GM18499 (cell line): ENCODE measurements at regions not wholly inside any gene's neighbourhood (a gene's known extent, or its start where the extent isn't known, plus 50 kb on each side); places are given as distances from the start of the nearest gene placed in this dataset.

Experiments used
- ATAC-seq: cut with Tn5 transposase; IDR thresholded peaks from one replicate; pipeline ENCODE4 v1.9.1; 2021; ENCODE audit warnings: moderate number of reproducible peaks; ENCODE audit not compliant: insufficient read depth, unreplicated experiment

- no peak for ATAC-seq
Observed at GRCh38 chr18:54765636-54766375, 62.5 kb upstream of the RAB27B start.

GRCh38 chr18:54766634-54767033 lies 61.6 kb upstream of the RAB27B start:
- no peak for ATAC-seq

GRCh38 chr18:54767098-54767497 lies 61.2 kb upstream of the RAB27B start:
- ATAC-seq = no peak

- ATAC-seq = no peak
Observed at GRCh38 chr18:54769526-54770464, 58.5 kb upstream of the RAB27B start.

- no peak for ATAC-seq
Observed at GRCh38 chr18:54772056-54772455, 56.2 kb upstream of the RAB27B start.

GRCh38 chr18:54774423-54774822 lies 53.9 kb upstream of the RAB27B start:
- ATAC-seq = no peak

GRCh38 chr18:54774981-54775665 lies 53.2 kb upstream of the RAB27B start:
- ATAC-seq = no peak

GRCh38 chr18:54775686-54776085 lies 52.6 kb upstream of the RAB27B start:
- ATAC-seq = no peak

GRCh38 chr18:54776282-54776977 lies 51.8 kb upstream of the RAB27B start:
- ATAC-seq = peak; percentile 73

- no peak for ATAC-seq
Observed at GRCh38 chr18:54777118-54777791, 51.0 kb upstream of the RAB27B start.

- no peak for ATAC-seq
Observed at GRCh38 chr18:54777989-54778388, 50.3 kb upstream of the RAB27B start.
